PC-9 (cell line): ENCODE measurements at regions not wholly inside any gene's neighbourhood (a gene's known extent, or its start where the extent isn't known, plus 50 kb on each side); places are given as distances from the start of the nearest gene placed in this dataset.

Source experiments
- BruUV-seq: library from RNA; stranded (reverse); fragments of 400-500 nt; replicated peaks from 2 replicates; lab custom pipeline; 2021; lab: Mats Ljungman, UMichigan
- CTCF ChIA-PET: fragments of 300-600 bp; sonication (Branson Sonifier 250); formaldehyde crosslinking; loops from one replicate; lab custom pipeline; 2022; ENCODE audit warnings: antibody characterized with exemption; lab: Charles Lee
- POLR2A ChIA-PET: fragments of 300-600 bp; sonication (Branson Sonifier 250); formaldehyde crosslinking; loops from one replicate; lab custom pipeline; 2022; ENCODE audit warnings: antibody characterized with exemption; ENCODE audit not compliant: unreplicated experiment; lab: Charles Lee
- DNase-seq, 2 experiments: peaks; one replicate each; pipeline versions ENCODE4 v3.0.0 to v3.0.0-alpha.2; 2015 to 2022; ENCODE audit warnings: mixed read lengths in 1 of 2
- H2AFZ ChIP-seq: fragments of 200-600 bp; sonication (generic); 2 replicates; pipeline ENCODE4 v1.8.1; 2017; ENCODE audit warnings: antibody characterized with exemption
- H3F3A ChIP-seq: fragments of 200-600 bp; sonication (generic); 2 replicates; pipeline ENCODE4 v1.8.1; 2017; ENCODE audit warnings: antibody characterized with exemption, mild to moderate bottlenecking, low read depth; ENCODE audit not compliant: insufficient read depth
- H3K27ac ChIP-seq: fragments of 200-600 bp; sonication (generic); 2 replicates; pipeline ENCODE4 v1.6.1; 2016; ENCODE audit warnings: mixed run types
- H3K27me3 ChIP-seq: fragments of 200-600 bp; sonication (generic); 2 replicates; pipeline ENCODE4 v1.6.1; 2016; ENCODE audit warnings: low read depth, mixed run types; ENCODE audit not compliant: insufficient read depth
- H3K36me3 ChIP-seq: fragments of 200-600 bp; sonication (generic); 2 replicates; pipeline ENCODE4 v1.6.1; 2016; ENCODE audit warnings: low read depth, mixed run types
- H3K4me1 ChIP-seq: fragments of 200-600 bp; sonication (generic); replicated peaks from 2 replicates; pipeline ENCODE4 v1.6.1; 2016; ENCODE audit warnings: mixed run types; ENCODE audit not compliant: insufficient read depth
- H3K4me2 ChIP-seq: fragments of 200-600 bp; sonication (generic); 2 replicates; pipeline ENCODE4 v1.6.1; 2017; ENCODE audit warnings: mixed run types
- H3K4me3 ChIP-seq: fragments of 200-600 bp; sonication (generic); 2 replicates; pipeline ENCODE4 v1.6.1; 2016; ENCODE audit warnings: mixed run types
- H3K79me2 ChIP-seq: fragments of 200-600 bp; sonication (generic); 2 replicates; pipeline ENCODE4 v1.6.1; 2017; ENCODE audit warnings: low read depth, mixed run types
- H3K9me2 ChIP-seq: fragments of 200-600 bp; sonication (generic); 2 replicates; pipeline ENCODE4 v1.8.1; 2017; ENCODE audit warnings: mild to moderate bottlenecking; ENCODE audit not compliant: insufficient read depth
- H3K9me3 ChIP-seq: fragments of 200-600 bp; sonication (generic); 2 replicates; pipeline ENCODE4 v1.8.1; 2016; ENCODE audit warnings: low read depth; ENCODE audit not compliant: insufficient read depth
- H4K20me1 ChIP-seq: fragments of 200-600 bp; sonication (generic); 2 replicates; pipeline ENCODE4 v1.8.1; 2017; ENCODE audit not compliant: insufficient read depth
- EZH2 ChIP-seq: fragments of 200-600 bp; sonication (generic); IDR thresholded peaks from 2 replicates; pipeline ENCODE4 v1.8.0; 2017; ENCODE audit warnings: antibody characterized with exemption, low read depth
- intact Hi-C: fragments of 100-400 bp; cut with micrococcal nuclease; formaldehyde crosslinking; loops from one replicate; pipeline ENCODE4 v1.10.0; 2022; ENCODE audit not compliant: unreplicated experiment
- TF ChIP-seq, protein P1 (sequence below): fragments of 200-600 bp; sonication (generic); conservative IDR thresholded peaks from 2 replicates; pipeline ENCODE4 v1.6.1; 2017; ENCODE audit warnings: mixed run types, antibody characterized with exemption, mild to moderate bottlenecking, moderate library complexity

DNA sequence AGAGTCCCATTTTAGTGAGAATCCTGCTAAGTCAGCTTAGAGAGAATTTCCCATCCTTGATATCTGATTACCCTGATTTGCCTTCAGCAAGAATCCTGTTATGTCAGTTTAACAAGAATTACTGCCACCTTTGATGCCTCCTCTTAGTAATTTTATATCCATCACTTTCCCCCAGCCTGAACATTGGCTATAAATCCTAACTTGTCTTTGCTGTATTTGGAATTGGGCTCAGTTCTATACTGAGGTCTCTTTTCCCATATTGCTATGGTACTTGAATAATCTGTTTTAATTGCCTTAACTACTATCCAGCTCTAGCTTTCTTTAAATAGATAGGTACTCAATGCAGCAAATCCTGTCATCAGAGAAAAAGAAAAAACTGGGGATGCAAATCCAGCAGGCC, 842.0 kb upstream of the ADAMTS5 start:
- H3F3A ChIP-seq: no peaks in the 10 kb centered on the region
- DNase-seq: no peak
- H3K4me3 ChIP-seq: no peak overlapping the region
- H3K36me3 ChIP-seq: no peaks in the 10 kb centered on the region
- no peaks in the 10 kb centered on the region for H4K20me1 ChIP-seq
- no peak overlapping the region for H2AFZ ChIP-seq
- POLR2A ChIA-PET: no interaction called here
- CTCF ChIA-PET: no interaction called here
- H3K9me3 ChIP-seq: no peaks in the 10 kb centered on the region
- no TSS peak for BruUV-seq
- no peaks in the 10 kb centered on the region for H3K9me2 ChIP-seq
- H3K27ac ChIP-seq: no peak overlapping the region
- no peaks in the 10 kb centered on the region for H3K27me3 ChIP-seq
- H3K79me2 ChIP-seq: no peaks in the 10 kb centered on the region
- H3K4me1 ChIP-seq: no peaks in the 10 kb centered on the region
- intact Hi-C loops: no loop called here
- TF ChIP-seq, protein P1, sequence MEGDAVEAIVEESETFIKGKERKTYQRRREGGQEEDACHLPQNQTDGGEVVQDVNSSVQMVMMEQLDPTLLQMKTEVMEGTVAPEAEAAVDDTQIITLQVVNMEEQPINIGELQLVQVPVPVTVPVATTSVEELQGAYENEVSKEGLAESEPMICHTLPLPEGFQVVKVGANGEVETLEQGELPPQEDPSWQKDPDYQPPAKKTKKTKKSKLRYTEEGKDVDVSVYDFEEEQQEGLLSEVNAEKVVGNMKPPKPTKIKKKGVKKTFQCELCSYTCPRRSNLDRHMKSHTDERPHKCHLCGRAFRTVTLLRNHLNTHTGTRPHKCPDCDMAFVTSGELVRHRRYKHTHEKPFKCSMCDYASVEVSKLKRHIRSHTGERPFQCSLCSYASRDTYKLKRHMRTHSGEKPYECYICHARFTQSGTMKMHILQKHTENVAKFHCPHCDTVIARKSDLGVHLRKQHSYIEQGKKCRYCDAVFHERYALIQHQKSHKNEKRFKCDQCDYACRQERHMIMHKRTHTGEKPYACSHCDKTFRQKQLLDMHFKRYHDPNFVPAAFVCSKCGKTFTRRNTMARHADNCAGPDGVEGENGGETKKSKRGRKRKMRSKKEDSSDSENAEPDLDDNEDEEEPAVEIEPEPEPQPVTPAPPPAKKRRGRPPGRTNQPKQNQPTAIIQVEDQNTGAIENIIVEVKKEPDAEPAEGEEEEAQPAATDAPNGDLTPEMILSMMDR: no peak
- TF ChIP-seq EZH2: no peak
- H3K4me2 ChIP-seq: no peak overlapping the region

DNA sequence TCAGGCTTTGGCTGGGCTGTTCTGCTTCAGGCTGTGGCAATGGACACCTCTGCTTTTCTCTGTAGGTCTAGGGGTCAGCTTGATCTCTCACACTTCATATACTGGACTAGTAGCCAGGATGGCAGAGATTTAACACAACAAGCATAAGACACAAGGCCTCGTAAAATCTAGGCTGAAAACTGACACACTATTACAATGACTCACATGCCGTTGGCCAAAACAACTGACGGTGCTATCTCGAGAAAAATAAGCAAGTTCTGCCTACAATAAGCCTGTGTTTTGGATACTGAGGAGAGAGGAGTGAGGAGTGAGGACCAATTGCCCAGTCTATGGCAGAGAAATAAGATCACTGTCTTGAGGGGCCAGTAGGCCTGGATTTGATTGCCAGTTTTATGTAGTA, 840.7 kb upstream of the ADAMTS5 start:
- Histone ChIP-seq H3K27ac (no peak overlapping the region), H3K9me2 (no peaks in the 10 kb centered on the region), H3K9me3 (no peaks in the 10 kb centered on the region), H3K4me1 (no peaks in the 10 kb centered on the region), H3K4me3 (no peak overlapping the region), H3K4me2 (no peak overlapping the region), H3K36me3 (no peaks in the 10 kb centered on the region), H2AFZ (no peak overlapping the region), H3F3A (no peaks in the 10 kb centered on the region), H4K20me1 (no peaks in the 10 kb centered on the region), H3K79me2 (no peaks in the 10 kb centered on the region), H3K27me3 (no peaks in the 10 kb centered on the region)
- BruUV-seq: no TSS peak
- ChIA-PET POLR2A (no interaction called here), CTCF (no interaction called here)
- intact Hi-C loops: no loop called here
- TF ChIP-seq, protein P1: no peak
- TF ChIP-seq EZH2: no peak
- DNase-seq: no peak

DNA sequence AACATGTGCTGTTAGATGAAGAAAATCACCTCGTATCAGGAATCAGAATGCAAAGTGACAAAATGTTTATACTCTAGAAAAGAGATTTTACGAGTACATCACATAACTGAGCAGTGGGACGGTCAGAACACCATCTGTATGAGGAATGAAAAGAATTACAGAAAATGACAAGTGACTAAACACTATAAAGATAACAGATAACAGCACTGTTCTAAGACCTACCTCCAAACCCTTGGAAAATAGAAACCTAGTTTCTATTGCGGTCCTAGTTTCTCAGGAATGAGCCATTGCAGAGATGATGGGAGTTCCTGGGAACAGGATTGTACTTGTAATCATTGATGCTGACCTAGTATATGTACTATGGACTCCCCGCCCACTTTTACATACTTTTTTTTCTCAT, 839.4 kb upstream of the ADAMTS5 start:
- H3K36me3 ChIP-seq: no peaks in the 10 kb centered on the region
- no peak overlapping the region for H2AFZ ChIP-seq
- intact Hi-C loops: no loop called here
- no peaks in the 10 kb centered on the region for H4K20me1 ChIP-seq
- no peaks in the 10 kb centered on the region for H3K27me3 ChIP-seq
- POLR2A ChIA-PET: no interaction called here
- H3F3A ChIP-seq: no peaks in the 10 kb centered on the region
- no peaks in the 10 kb centered on the region for H3K9me2 ChIP-seq
- H3K9me3 ChIP-seq: no peaks in the 10 kb centered on the region
- BruUV-seq: no TSS peak
- no peak for DNase-seq
- no peaks in the 10 kb centered on the region for H3K4me1 ChIP-seq
- TF ChIP-seq EZH2: no peak
- TF ChIP-seq, protein P1: no peak
- H3K79me2 ChIP-seq: no peaks in the 10 kb centered on the region
- CTCF ChIA-PET: no interaction called here
- H3K27ac ChIP-seq: no peak overlapping the region
- H3K4me3 ChIP-seq: no peak overlapping the region
- no peak overlapping the region for H3K4me2 ChIP-seq
